GM13976 (cell line): ENCODE measurements at regions not wholly inside any gene's neighbourhood (a gene's known extent, or its start where the extent isn't known, plus 50 kb on each side); places are given as distances from the start of the nearest gene placed in this dataset.

Source experiments
- DNase-seq: peaks from one replicate; pipeline ENCODE4 v3.0.0; 2012; ENCODE audit warnings: low spot score
- in situ Hi-C: fragments of 300-500 bp; cut with MboI; formaldehyde crosslinking; loops from one replicate; pipeline ENCODE4 v1.12.0; 2022; ENCODE audit warnings: low sequenced_read_pairs, mixed read lengths, inconsistent platforms; ENCODE audit not compliant: unreplicated experiment
- TF ChIP-seq, protein P1 (sequence below): IDR thresholded peaks from 2 replicates; pipeline ENCODE4 v1.5.1; 2012; ENCODE audit warnings: borderline replicate concordance, mild to moderate bottlenecking; ENCODE audit not compliant: insufficient read depth; ENCODE audit errors: extremely low read depth, missing control alignments, control extremely low read depth

DNA sequence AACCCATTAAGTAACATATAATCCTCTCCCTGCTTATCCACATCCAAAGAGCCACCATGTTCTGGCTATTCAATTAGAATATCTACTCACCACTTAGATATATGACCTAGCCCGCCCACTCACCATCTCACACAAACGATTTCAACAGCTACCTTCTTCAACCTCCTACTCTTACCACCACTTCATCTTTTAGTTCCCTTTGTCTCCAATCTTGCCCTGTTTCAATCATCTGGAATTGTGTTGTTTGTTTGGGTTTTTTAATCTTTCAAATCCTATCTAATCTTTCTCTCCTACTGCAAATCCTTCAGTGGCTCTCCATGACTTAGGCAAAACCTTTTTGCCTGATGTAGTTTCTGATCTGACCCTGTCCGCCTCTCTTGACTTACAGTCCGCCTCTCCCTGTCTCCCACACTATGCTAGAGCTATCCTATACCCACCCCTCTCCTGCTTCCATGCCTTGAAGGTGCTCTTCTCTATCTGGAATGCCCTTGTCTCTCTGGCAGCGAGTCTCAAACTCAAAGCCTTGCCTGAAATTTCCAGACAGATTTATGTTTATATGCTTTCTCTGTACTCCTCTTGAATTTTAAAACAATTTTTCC, 161.0 kb upstream of the CRY1 start:
- TF ChIP-seq, protein P1, sequence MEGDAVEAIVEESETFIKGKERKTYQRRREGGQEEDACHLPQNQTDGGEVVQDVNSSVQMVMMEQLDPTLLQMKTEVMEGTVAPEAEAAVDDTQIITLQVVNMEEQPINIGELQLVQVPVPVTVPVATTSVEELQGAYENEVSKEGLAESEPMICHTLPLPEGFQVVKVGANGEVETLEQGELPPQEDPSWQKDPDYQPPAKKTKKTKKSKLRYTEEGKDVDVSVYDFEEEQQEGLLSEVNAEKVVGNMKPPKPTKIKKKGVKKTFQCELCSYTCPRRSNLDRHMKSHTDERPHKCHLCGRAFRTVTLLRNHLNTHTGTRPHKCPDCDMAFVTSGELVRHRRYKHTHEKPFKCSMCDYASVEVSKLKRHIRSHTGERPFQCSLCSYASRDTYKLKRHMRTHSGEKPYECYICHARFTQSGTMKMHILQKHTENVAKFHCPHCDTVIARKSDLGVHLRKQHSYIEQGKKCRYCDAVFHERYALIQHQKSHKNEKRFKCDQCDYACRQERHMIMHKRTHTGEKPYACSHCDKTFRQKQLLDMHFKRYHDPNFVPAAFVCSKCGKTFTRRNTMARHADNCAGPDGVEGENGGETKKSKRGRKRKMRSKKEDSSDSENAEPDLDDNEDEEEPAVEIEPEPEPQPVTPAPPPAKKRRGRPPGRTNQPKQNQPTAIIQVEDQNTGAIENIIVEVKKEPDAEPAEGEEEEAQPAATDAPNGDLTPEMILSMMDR, result no peak
- DNase-seq, result no peak
- in situ Hi-C loops, result no loop called here

DNA sequence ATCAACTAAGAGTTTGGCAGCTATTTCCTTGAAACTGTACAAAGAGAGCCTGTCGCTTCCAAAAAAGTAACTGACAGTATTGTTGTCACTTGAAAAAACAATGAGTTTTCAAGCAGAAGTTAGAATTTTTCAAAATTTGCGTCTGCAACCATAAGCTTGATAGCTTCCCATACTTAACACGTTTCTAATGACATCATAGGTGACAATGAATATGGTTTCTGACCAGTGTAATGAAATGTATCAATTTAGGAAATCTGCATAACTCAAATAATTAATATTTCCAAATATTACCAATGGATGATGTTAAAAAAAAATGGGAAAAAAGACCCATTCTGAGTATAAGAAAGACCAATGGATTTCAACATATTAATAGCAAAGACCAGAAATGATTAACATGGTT, 165.4 kb upstream of the CRY1 start:
- TF ChIP-seq, protein P1, result no peak

DNA sequence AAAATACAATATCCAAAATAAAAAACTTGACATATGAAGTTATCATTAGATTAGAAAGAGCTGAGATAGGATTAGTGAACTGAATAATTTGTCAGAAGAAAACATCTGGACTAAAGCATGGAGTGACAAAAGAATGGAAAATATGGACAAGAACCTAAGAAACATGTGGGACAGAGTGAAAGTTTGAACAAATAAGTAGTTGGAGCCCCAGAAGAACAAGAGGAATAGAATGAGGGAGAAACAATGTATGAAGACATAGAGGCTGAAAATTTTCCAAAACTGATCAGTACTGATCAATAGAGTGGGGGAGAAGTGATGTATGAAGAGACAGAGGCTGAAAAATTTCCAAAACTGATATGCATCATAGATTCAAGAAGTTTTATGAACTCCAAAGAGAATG, 170.6 kb upstream of the CRY1 start:
- in situ Hi-C loops, result no loop called here
- TF ChIP-seq, protein P1, result no peak
- no peak for DNase-seq

More for the DNA sequence above, 165.4 kb upstream of the CRY1 start:
- in situ Hi-C loops, result no loop called here
- DNase-seq, result no peak

DNA sequence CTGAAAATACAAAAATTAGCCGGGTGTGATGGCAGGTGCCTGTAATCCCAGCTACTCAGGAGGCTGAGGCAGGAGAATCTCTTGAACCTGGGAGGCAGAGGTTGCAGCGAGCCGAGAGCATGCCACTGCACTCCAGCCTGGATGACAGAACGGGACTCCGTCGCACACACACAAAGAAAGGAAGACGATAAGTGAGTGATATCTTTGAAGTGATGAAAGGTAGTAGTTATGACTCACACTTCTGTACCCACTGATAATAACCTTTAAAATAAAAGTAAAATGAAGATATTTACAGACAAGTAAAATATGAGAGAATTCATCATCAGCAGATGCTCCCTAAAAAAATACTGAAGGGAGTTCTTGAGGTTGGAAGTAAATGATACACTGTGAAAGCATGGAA, 171.3 kb upstream of the CRY1 start:
- DNase-seq, result no peak
- in situ Hi-C loops, result no loop called here
- TF ChIP-seq, protein P1, result no peak

DNA sequence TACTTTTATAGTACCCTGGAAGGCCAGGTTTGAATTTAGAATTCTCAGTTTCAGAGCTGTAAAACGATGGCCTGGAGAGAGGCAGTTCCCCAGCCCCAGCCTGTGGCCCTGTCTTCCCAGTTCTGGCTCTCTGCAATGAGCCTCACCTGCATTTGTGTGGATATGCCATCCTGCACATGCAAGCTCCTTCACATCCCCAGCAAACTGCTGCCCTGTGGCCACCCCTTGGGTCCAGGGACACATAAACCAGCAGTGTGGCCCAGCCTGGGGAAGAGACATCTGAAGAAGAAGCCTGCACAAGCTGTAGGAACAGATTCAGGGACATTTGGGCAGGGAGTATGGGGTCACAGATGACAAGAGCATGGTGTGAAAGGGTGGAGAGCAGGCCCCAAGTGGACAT, 174.3 kb upstream of the CRY1 start:
- no peak for DNase-seq
- TF ChIP-seq, protein P1, result no peak
- in situ Hi-C loops, result no loop called here

DNA sequence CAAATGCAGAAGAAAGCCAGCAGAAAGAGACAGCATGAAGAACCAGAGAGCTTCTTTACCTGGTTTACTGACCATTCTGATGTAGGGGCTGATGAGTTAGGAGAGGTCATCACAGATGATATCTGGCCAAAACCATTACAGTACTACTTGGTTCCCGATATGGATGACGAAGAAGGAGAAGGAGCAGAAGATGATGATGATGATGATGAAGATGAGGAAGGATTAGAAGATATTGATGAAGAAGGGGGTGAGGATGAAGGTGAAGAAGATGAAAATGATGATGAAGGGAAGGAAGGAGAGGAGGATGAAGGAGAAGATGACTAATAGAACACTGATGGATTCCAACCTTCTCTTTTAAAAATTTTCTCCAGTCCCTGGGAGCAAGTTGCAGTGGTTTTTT, 178.2 kb upstream of the CRY1 start:
- in situ Hi-C loops, result no loop called here
- no peak for DNase-seq
- TF ChIP-seq, protein P1, result no peak
